ENCODE measurements at regions not wholly inside any gene's neighbourhood (a gene's known extent, or its start where the extent isn't known, plus 50 kb on each side); places are given as distances from the start of the nearest gene placed in this dataset.

- FAIRE-seq (no peak), DNase-seq (ENCODE audit: low spot score) (no peak)
Measured at GRCh38 chr22:49134076-49134475, 693.6 kb downstream of the BRD1 start.

DNA sequence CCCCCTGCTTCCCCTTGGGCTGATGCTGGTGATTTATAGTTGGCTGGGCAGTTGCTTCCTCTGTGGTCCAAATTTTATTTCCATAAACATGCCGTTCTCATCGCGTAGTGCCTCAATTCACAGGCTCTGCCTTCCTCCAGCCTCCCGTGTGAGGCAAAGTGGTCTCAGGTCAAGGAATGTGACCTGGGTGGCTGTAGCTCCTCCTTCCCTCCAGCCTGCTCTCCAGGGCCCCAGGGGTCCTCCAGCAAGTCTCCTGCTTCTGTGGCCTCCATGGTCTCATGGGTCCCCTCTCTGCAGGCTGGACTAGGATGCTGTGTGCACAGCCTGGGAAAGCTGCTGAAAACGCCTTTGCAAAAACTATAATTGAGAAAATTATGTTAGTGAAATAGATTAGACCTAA is 694.1 kb downstream of the BRD1 start:
- DNase-seq (ENCODE audit: low spot score) (no peak), FAIRE-seq (no peak)

- FAIRE-seq (peak; percentile 44), DNase-seq (ENCODE audit: low spot score) (no peak)
Measured at GRCh38 chr22:49132009-49132408, 695.7 kb downstream of the BRD1 start.

- FAIRE-seq (no peak), DNase-seq (ENCODE audit: low spot score) (no peak)
Measured at GRCh38 chr22:49129736-49130135, 697.9 kb downstream of the BRD1 start.

DNA sequence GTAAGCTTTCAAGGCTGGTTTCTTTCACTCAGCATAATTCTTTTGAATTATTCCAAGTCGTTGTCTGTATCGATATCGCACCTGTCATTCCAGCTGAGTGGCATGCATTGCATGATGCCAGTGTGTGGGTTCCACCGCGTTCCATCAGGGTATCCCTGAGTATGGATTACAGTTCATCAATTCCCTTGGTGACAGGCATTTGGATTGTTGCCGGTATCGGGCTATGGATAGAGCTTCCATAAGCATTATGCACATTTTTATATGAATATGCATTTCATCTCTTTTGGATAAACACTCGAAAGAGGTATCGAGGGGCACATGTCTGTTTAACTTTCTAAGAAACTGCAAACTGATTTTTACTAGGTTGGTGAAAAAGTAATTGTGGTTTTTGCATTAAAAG is 698.8 kb downstream of the BRD1 start:
- no peak for DNase-seq (ENCODE audit: low spot score)
- FAIRE-seq = no peak

DNA sequence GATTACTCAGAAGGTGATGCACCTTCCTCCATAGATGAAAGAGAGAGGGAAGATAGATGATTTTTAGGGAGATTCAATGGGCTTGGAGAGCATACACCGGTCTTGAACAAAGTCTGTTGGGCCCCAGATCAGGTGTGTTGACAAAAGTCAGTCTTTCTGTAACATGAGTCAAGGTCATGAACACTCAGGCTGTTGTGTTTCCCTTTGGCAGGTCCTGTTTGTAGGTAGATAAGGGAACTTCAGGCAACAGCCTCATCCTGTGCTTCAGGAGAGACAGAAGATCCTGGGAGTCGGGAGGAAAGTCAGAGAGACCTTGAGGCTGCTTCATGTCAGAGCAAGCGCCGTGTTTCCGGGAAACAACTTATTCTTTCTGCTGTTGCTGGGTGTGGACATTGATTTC is 703.1 kb downstream of the BRD1 start:
- no peak for FAIRE-seq
- DNase-seq (ENCODE audit: low spot score) = no peak

DNA sequence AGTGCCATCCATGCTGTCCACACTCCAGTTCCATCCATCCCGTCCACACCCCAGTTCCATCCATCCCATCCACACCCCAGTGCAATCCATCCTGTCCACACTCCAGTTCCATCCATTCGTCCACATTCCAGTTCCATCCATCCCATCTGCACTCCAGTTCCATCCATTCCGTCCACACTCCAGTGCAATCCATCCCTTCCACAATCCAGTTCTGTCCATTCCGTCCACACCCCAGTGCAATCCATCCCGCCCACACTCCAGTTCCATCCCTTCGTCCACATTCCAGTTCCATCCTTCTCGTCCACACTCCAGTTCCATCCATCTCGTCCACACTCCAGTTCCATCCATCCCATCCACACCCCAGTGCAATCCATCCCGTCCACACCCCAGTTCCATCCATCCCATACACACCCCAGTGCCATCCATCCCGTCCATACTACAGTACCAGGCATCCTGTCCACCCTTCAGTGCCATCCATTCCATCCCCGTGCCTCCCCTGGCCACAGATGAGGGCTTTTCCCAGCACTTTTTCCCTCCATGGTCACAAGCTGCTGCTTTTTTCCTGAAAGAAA is 704.0 kb downstream of the BRD1 start:
- FAIRE-seq (peak; percentile 17), DNase-seq (ENCODE audit: low spot score) (no peak)

DNA sequence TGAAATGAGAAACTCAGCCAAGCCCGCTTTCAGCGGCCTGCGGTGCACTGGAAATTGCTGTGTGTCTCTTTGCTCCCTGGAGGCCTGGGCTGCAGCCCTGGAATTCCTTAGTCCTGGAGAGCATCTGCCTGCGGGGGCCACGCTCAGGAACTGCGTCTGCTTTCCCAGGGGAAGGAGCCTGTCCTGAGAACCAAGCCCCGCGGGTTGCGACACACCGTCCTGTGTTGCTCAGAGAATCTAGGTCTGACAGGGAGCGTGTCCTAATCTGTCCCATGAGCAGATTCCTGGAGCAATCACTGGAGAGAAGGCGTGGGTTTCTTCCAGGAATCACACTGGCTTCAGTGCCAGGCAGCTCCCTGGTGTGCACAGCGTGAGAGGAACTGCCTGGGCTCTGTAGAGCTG is 708.1 kb downstream of the BRD1 start:
- FAIRE-seq (no peak), DNase-seq (ENCODE audit: low spot score) (no peak)

- FAIRE-seq = no peak
- no peak for DNase-seq (ENCODE audit: low spot score)
Measured at GRCh38 chr22:49118065-49118464, 709.6 kb downstream of the BRD1 start.

- DNase-seq (ENCODE audit: low spot score) (no peak), FAIRE-seq (no peak)
Measured at GRCh38 chr22:49117486-49117885, 710.2 kb downstream of the BRD1 start.

GRCh38 chr22:49116486-49117120 is 711.1 kb downstream of the BRD1 start:
- FAIRE-seq (no peak), DNase-seq (ENCODE audit: low spot score) (no peak)

DNA sequence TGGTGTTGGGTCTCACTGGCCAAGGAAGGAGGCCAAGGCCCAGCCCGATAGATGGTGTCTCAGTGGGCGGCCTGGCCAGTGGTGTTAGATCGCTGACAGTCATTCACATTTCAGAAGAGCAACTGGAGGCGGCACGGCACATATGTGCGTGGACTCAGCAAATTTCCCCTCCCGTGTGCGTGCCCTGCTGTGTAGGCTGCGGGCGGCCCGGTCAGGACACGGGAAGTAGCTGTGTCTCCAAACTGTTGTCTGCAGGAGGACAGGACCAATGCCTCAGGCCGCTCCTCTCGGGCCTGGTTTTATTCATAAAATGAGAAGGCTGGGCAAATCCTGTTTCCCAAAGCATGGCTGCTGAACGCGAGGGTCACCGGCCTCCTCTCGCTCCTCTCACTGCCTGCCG is 711.7 kb downstream of the BRD1 start:
- no peak for DNase-seq (ENCODE audit: low spot score)
- no peak for FAIRE-seq

GRCh38 chr22:49115197-49115596 is 712.5 kb downstream of the BRD1 start:
- DNase-seq (ENCODE audit: low spot score) (no peak), FAIRE-seq (no peak)

- DNase-seq (ENCODE audit: low spot score) (no peak), FAIRE-seq (no peak)
Measured at GRCh38 chr22:49113758-49114157, 713.9 kb downstream of the BRD1 start.

GRCh38 chr22:49112661-49113626 is 714.7 kb downstream of the BRD1 start:
- FAIRE-seq = no peak
- no peak for DNase-seq (ENCODE audit: low spot score)

DNA sequence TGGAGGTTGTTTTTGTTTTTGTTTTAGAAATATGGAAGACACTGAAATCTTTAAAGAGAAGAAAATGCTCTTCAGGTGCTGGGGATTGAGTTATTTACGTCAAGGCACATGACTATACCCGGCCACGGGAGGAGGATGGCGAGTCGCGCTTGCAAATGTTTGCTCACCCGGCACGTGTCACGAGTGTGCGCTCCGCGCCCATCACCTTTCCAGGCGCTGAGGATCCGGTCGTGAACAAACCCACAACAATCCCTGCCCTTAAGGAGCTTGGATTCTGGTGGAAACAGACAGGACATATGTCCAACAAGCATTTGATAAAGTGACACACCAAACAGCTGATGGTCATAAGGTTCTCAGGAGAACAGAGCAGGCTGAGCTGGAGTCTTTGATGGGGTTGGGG is 715.5 kb downstream of the BRD1 start:
- FAIRE-seq = no peak
- no peak for DNase-seq (ENCODE audit: low spot score)

GRCh38 chr22:49111085-49111484 is 716.6 kb downstream of the BRD1 start:
- FAIRE-seq (no peak), DNase-seq (ENCODE audit: low spot score) (no peak)

- DNase-seq (ENCODE audit: low spot score) (no peak), FAIRE-seq (peak; percentile 50)
Measured at GRCh38 chr22:49108636-49109315, 718.9 kb downstream of the BRD1 start.

GRCh38 chr22:49107961-49108530 is 719.6 kb downstream of the BRD1 start:
- FAIRE-seq = no peak
- no peak for DNase-seq (ENCODE audit: low spot score)

GRCh38 chr22:49107561-49107960 is 720.1 kb downstream of the BRD1 start:
- FAIRE-seq (no peak), DNase-seq (ENCODE audit: low spot score) (no peak)

GRCh38 chr22:49106842-49107152 is 720.9 kb downstream of the BRD1 start:
- no peak for DNase-seq (ENCODE audit: low spot score)

More at GRCh38 chr22:49106842-49107152, 720.9 kb downstream of the BRD1 start:
- no peak for FAIRE-seq
